Adipose tissue (tissue), 3 donors: ENCODE measurements at regions not wholly inside any gene's neighbourhood (a gene's known extent, or its start where the extent isn't known, plus 50 kb on each side); places are given as distances from the start of the nearest gene placed in this dataset.
"Not testable (repeated sequence)": the region's sequence is repeated elsewhere in the genome, so short reads cannot be mapped to it uniquely, and the experiment has no call there.

Experiments
- H3K27ac ChIP-seq: one replicate; pipeline ENCODE4 v1.5.1; 2013; ENCODE audit warnings: low read depth, low read length
- WGBS, 3 donors: extraction: QIAGEN DNeasy Blood & Tissue Kit; methylation state at CpG; one replicate each; pipeline ENCODE4 v1.1.7; 2013; 5-methylcytosine and 5-hydroxymethylcytosine counted together
- donor health status: healthy with polysubstance abuse.
- donor health status: Bipolar disorder and iron deficiency.
- donor health status: healthy.

DNA sequence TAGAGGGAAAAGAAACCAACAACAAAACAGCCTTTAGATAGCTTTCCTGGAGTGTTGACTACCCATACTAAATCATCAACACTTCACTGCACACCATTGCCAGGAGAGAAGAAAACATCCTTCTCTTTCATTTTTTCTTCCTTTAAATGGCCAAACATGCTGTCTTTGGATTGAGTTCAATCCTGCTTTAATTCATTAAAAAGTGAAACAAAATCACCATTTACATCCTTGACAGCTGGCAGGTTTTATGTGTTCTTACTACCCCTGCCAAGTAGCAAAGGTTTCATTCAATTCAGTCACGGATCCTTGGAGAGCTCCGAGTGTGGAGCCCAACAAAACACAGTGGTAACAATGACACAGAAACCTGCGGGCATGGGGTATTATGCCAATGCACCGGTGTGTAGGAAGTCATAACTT is 568.3 kb downstream of the ANKRD50 start:
- H3K27ac ChIP-seq: no peak overlapping the region
- 53 to 60% (median 59%) methylated on average over 4 of the region's 4 CpGs for WGBS, 3 donors

DNA sequence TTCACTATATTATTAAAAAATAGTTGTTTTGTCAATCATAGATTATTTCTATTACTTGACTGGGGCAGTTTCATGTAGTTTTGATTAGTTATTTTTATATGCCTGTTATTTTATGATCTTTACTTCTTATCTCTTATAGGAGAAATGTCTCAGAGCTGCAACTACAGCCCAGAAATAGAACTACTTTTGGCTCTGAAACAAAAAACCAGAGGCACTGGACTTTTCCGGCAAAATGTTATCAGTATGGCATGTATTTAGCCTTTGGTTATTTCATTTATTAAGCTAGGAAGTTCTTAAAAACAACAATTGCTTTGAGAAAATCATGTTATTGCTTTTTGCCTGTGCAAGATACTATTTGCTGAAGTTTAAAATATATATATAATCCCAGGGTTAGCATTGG is 566.5 kb downstream of the ANKRD50 start:
- H3K27ac ChIP-seq: no peak overlapping the region
- whole genome bisulfite sequencing, 3 donors: 24 to 53% (median 51%) methylated on average over 1 of the region's 1 CpG

DNA sequence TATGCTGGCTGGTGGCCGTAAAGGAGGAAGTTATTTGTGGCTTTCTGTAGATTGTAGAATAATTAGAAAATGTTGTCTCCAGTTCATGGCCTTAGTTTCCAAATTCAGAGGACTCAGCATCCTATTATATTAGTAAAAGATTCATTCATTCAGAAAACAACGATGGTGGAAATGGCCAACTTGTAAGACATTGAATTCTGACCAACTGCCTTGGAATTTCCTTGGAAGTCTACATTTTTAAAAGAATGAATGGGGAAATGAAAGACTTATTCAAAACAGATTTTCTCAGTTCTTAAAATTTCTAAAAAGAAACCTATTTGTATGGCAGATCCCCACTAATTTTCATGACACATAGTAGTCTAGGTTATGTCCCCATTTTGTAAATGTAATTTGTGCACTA is 561.5 kb downstream of the ANKRD50 start:
- 76 to 94% (median 88%) methylated on average over 2 of the region's 2 CpGs for WGBS, 3 donors
- no peak overlapping the region for H3K27ac ChIP-seq

DNA sequence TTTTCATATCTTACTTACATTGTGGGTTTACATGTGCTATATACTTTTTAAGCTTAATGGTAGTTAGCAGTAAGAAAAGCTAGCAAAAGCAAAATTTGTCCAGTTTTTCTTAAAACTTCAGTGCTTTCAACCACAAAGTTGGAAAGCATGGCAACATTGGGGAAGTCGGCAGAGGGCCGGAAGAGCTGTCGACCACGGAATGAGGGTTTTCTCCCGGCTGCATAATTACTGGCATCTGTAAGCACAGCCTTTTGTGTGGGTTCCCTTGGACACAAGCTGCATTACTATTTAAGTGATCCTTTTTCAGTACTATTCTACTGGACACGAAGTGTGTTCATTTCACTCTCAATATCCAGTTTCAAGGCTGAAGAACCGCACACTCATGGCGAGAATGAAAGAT is 560.4 kb downstream of the ANKRD50 start:
- no peak overlapping the region for H3K27ac ChIP-seq
- 59 to 76% (median 73%) methylated on average over 8 of the region's 8 CpGs for WGBS, 3 donors

DNA sequence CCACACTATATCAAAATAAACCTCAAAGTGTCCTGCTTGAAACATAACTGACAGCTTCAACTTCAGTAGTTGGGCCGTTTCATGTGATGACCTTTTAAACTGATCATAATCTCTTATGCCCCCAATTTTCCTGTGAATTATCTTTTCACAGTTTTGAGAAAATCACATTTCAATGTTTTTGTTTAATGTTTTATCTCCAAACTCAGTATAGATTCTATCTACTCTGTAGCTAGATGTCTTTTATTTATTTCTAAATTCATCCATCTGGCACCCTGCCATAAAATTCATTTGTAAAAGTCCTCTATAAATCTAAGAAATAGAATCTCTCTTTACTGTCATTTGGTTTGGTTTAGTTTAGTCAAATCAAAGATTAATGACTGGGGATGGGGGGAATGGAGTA is 557.3 kb downstream of the ANKRD50 start:
- H3K27ac ChIP-seq: no peak overlapping the region
- 30 to 76% (median 74%) methylated on average over 1 of the region's 1 CpG for WGBS, 3 donors

DNA sequence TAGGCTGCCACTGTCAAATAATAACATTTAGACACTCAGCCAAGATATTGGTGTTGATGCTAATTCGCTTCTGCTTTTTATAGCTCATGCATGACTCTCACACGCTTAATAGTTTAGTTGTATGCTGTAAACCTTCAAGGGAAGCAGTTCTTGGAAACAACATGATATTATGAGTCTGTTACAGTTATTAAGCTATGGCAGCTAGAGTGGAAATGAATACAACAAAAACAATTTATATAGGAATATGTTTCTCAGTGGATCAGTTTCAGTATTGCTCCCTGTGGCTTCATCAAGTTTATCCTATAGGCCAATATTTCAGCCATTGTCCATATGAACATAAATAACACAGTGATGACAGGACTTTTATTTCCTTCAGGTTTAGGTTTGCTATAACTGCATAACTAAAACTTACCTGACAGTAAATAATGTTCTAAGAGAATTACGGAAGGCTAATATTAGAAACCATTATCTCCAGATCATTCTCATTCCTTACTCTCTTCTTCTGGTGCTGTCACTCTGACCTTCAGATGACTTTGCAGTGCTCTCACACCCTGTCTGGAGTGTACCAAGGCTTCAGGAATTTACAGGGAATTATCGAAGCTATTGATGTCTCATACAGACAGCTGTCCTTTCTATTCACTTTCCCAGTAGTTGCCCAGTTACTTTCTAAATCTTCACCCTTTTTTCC is 555.0 kb downstream of the ANKRD50 start:
- 71 to 90% (median 88%) methylated on average over 4 of the region's 4 CpGs for WGBS, 3 donors
- H3K27ac ChIP-seq: no peak overlapping the region

DNA sequence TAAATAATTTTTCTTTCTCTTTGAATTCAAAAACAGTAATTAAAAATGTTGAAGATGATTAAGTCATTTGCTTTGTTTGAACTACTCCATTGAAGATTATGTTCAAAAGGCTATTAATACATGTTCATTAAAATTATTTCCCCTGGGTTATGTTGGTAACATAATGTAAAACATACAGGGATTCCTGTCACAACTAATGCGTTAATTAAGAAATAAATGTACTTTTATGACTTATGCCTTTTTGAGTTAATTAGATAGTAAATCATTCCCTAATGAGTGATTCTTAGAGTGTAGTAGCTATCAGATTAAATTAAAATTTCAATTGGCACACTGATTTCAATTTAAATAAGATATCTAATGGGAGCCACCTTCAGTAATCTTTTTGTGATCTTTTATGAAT is 549.1 kb downstream of the ANKRD50 start:
- no peak overlapping the region for H3K27ac ChIP-seq
- 92 to 94% (median 93%) methylated on average over 1 of the region's 1 CpG for WGBS, 3 donors

DNA sequence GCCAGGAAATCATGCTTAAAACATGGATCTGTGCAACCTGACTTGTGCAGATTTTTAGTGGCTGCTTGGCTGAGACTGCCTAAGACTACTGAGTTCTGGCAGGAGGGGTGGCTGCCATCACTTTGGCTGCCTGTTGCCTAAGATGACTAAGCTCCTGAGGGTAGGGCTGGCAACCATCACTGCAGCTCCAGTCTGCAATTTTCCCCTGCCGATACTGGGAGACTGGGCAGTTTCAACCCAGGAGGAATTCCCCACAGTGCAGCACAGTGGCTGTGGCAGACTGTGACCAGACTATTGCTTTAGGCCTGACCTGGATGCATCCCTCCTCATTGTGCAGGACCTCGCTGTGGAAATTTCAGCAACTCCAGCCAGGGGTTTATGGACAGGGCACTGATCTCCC is 544.9 kb downstream of the ANKRD50 start:
- WGBS, 3 donors: 73 to 87% (median 80%) methylated on average over 2 of the region's 2 CpGs
- H3K27ac ChIP-seq: no peak overlapping the region

DNA sequence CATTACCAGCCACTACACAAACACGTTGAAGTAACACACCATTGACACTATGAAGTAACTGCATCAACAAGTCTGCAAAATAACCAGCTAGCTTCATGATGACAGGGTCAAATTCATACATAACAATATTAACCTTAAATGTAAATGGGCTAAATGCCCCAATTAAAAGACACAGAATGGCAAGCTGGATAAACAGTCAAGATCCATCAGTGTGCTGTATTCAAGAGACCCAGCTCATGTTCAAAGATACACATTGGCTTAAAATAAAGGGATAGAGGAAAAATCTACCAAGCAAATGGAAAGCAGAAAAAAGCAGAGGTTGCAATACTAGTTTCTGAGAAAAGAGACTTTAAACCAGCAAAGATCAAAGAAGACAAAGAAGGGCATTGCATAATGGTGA is 543.0 kb downstream of the ANKRD50 start:
- not testable (repeated sequence) for H3K27ac ChIP-seq
- WGBS, 3 donors: 75 to 92% (median 81%) methylated on average over 1 of the region's 1 CpG

DNA sequence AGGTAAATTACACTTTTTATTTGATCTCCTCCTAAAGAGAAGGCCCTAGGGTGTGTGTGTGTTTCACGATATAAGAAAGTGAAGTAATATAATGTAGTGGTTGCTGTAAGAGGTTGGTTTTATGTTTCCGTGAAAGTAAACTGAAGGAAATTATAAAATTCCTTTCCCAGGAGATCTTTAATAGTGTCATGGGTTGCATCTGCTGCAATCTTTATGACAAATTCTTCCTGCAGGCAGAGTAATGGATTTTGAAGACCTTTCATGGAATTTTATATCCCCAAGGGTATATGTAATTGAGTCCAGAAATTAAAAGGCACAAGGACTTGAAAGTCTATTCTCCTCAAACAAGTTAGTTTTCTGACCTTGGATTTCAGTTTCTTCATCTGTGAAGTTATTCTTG is 538.6 kb downstream of the ANKRD50 start:
- no peak overlapping the region for H3K27ac ChIP-seq
- WGBS, 3 donors: 38 to 74% (median 47%) methylated on average over 2 of the region's 2 CpGs

DNA sequence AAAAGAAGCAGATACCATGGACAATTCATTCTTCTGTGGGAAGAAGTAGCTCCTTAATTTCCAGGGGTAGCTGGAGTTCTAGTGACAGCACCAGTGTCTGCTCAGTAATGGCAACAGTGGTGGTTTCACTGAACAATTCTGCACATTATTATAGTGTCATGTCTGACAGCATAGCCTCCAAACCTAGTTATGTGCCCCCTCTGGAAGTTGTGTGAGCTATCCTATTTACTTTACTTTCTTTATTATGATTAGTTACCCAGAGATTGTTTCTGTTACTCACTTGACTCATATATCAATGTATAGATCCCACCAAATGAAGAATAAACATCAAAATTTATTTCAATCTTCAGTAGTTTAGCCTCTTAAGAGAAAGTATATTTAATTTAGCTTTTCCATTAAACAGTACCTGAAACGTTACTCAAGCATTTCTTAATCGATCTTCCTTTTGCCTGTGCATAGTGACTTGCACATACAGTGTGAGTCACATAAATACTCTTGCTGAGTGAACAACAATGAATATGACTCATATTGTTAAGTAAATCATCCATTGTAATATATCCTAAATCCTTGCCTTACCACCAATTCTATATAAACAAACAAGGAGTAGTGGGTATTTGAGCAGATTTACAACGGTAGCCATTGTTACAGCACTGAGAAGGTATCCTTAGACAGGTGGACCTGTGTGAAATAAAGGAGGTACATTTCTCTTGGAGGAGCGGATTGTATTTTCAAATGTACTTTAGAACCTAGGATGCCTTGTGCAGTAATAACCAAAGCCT is 534.7 kb downstream of the ANKRD50 start:
- H3K27ac ChIP-seq: no peak overlapping the region
- WGBS, 3 donors: 86 to 90% (median 89%) methylated on average over 4 of the region's 4 CpGs

DNA sequence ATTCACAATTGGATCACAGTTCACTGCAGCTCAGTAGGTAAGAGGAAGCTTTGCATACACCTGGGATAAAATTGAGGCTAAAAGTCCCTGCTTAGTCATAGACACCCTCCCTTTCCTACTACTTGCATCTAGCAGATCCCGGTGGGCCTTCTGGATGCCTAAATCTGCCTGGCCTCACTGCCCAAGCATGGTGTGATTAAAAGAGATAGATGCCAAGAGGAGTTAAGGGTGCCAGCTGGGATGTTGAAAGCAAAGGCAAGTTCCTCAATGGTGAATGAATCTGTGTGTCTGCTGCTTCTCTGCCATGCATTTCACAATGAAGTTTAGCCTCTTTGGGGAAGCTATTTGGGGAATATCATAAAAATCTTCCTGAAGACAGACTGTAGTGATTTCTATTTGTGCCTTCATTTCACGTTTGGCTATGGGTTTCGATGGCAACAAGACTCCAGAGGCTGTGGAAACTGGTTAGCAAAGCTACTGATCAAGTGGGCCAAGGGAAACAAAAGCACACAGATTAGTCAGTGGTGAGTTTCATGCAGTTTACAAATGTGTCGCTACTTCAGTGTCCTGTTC is 534.0 kb downstream of the ANKRD50 start:
- no peak overlapping the region for H3K27ac ChIP-seq
- WGBS, 3 donors: 73 to 81% (median 74%) methylated on average over 4 of the region's 4 CpGs

DNA sequence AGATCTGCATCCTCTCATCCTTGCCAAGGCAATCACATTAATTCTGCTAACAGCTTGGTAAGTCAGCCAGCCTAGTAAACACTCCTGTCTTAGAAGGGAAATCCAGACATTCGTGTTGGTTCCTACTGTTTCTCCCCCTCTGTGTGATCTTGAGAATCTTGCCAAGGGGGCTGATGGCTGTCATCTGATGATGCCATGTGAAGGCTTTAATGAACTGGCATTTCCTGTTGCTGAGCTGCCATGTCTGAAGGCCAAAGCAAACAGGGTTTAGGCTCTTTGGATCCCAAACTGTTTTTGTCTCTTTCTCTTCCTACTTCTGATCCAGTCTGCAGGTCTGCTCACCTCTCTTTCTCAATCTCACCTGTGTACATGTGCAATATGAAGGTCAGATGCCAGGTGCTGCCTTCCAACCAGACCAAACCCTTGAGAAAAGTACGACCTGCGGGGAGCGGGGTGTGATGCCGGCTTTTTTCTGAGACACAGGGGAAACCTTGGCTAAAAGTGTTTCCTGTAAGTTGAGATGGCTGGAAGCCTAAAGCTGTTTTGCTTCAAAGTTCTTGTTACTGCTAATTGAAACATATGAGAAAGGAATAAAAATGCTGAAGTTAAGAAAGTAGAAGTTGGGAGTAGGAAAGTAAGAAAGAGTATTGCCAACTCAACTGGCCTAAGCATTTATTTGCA is 532.9 kb downstream of the ANKRD50 start:
- 26 to 46% (median 33%) methylated on average over 5 of the region's 5 CpGs for WGBS, 3 donors
- no peak overlapping the region for H3K27ac ChIP-seq

DNA sequence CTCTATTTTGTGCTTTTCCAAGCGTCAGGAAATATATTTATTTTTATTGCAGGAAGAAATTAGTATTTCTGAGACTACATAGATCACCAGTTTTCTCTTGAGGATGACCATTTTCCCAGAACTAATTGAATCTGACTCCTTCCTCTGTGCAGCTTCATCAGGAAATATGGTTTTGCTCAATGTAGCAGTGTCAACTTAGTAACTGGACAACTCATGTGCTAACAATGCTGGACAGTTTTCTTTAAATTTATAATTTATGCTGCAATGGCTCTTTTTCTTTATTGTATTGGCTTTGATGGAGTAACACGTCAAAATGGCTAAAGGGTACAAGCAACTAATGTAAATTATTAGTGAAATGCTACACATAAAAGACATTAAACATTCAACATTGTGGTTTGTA is 531.5 kb downstream of the ANKRD50 start:
- H3K27ac ChIP-seq: no peak overlapping the region
- 72 to 77% (median 76%) methylated on average over 2 of the region's 2 CpGs for WGBS, 3 donors

DNA sequence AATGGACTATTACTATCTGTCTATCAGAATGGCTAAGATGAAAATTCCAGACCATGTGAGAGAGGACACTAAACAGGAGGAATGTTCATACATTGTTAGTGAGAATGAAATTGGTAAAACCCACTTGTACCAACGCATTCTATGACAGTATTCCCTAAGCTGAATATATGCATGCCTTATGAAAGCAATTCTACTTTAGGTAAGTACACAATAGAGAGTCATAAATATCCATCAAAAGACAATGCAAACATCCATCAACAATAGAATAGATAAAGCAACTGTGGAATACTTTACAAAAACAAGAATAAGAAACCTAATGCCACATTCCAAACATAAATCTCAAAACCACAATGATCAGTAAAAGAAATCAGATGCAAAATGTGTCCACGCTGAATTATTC is 529.3 kb downstream of the ANKRD50 start:
- WGBS, 3 donors: 94 to 95% (median 95%) methylated on average over 2 of the region's 2 CpGs
- no peak overlapping the region for H3K27ac ChIP-seq

DNA sequence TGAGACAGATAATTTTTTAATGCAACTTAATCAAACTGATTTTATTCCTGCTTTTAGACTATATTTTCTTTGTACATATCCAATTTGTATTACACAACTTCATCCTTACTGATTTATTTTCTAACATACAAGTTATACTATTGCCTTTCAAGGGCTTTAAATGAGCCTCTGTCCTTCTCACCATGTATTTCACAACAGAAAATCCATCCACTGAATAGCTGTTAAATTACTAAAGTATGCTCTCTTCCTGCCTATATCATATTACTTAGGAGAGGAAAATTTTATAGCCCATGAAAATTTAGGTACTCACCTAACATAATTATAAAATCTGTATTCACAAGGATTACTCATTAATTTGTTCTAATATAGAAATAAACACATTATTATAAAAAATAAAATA is 528.6 kb downstream of the ANKRD50 start:
- H3K27ac ChIP-seq: no peak overlapping the region

DNA sequence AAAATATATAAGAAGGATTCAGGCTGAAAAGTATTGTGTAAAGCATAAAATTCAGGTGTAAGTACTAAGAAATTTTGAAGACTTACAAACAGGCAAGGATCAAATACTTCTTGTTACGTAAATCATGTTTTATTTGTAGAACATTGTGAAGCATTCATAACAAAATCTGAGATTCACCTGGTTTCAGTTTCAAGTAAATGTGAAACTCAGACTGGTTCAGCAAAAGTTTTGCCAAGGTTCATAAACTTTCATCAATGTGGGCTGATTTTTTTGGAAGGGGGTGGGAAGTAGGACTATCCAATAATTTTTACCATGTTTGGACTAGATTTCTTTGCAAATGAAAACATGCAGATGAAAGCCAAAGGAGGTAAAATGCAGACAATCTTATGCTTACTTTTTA is 527.7 kb downstream of the ANKRD50 start:
- H3K27ac ChIP-seq: no peak overlapping the region
- WGBS, 3 donors: 90 to 97% (median 95%) methylated on average over 1 of the region's 1 CpG

DNA sequence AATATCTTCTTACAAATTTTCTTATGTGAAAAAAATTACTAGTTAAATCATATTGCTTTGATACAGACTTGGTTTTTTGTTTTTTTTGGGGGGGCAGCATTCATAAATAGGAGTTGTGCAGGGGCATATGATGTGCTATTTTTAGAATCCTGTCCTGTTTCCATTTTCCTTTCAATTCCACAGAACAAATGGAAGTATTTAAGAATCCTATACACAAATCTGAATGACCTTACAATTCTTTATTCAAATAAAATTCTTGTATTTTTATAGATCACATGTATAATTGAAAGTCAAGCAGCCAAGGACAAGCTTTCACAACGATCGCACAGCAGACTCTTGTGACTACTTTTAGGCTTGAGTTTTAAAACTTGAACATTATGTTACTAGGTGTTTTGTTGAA is 523.9 kb downstream of the ANKRD50 start:
- H3K27ac ChIP-seq: no peak overlapping the region
- 71 to 82% (median 81%) methylated on average over 2 of the region's 2 CpGs for WGBS, 3 donors

DNA sequence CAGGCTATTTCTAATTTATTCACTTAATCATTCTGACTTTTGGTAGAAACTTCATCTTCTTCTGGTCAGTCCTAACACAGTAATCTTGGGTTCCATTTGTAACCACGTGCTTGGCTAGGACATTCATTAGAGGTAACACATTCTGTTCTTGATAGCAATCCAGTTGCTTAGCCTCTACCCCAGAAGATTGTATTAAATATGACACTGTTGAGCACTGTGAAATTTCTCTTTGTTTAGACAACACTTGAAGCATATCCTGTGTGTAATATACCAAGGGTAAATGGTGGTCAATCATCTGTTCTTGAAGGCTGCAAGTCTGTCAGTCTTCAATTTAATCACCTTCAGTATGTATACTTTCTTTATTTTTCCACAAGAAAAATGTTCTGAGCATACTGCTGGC is 523.0 kb downstream of the ANKRD50 start:
- H3K27ac ChIP-seq: no peak overlapping the region
- 54 to 92% (median 74%) methylated on average over 1 of the region's 1 CpG for WGBS, 3 donors
